RCC 7860 (cell line): ENCODE measurements at regions not wholly inside any gene's neighbourhood (a gene's known extent, or its start where the extent isn't known, plus 50 kb on each side); places are given as distances from the start of the nearest gene placed in this dataset.

Source experiments
- DNase-seq: peaks from one replicate; pipeline ENCODE4 v3.0.0-alpha.2; 2015; ENCODE audit warnings: low spot score
- FAIRE-seq: peaks from 2 replicates; lab custom pipeline; 2012; peaks lifted over from hg19 to GRCh38; lab: Jason Lieb, UNC

GRCh38 chr9:105912157-105912862 is 218.0 kb downstream of the TMEM38B start:
- DNase-seq, result no peak
- no peak for FAIRE-seq

- DNase-seq (no peak), FAIRE-seq (no peak)
Measured at GRCh38 chr9:105912863-105913516, 218.6 kb downstream of the TMEM38B start.

- DNase-seq (no peak), FAIRE-seq (no peak)
Measured at GRCh38 chr9:105921057-105921726, 226.9 kb downstream of the TMEM38B start.

GRCh38 chr9:105928416-105928815 is 234.1 kb downstream of the TMEM38B start:
- DNase-seq (no peak), FAIRE-seq (no peak)

- no peak for FAIRE-seq
- no peak for DNase-seq
Measured at GRCh38 chr9:105930011-105930627, 235.8 kb downstream of the TMEM38B start.

- FAIRE-seq (no peak), DNase-seq (no peak)
Measured at GRCh38 chr9:105932276-105932675, 237.9 kb downstream of the TMEM38B start.

- no peak for DNase-seq
- FAIRE-seq, result no peak
Measured at GRCh38 chr9:105950448-105950847, 256.1 kb downstream of the TMEM38B start.

- FAIRE-seq (no peak), DNase-seq (no peak)
Measured at GRCh38 chr9:105950894-105951293, 256.6 kb downstream of the TMEM38B start.

GRCh38 chr9:105954517-105954916 is 260.2 kb downstream of the TMEM38B start:
- FAIRE-seq (no peak), DNase-seq (no peak)

GRCh38 chr9:105957830-105958229 is 263.5 kb downstream of the TMEM38B start:
- DNase-seq, result no peak

GRCh38 chr9:105958587-105958986 is 264.2 kb downstream of the TMEM38B start:
- no peak for FAIRE-seq
- no peak for DNase-seq

More at GRCh38 chr9:105957830-105958229, 263.5 kb downstream of the TMEM38B start:
- FAIRE-seq, result no peak

GRCh38 chr9:105959531-105959930 is 265.2 kb downstream of the TMEM38B start:
- DNase-seq, result no peak
- no peak for FAIRE-seq

GRCh38 chr9:105963343-105964099 is 269.2 kb downstream of the TMEM38B start:
- FAIRE-seq (no peak), DNase-seq (no peak)

GRCh38 chr9:105964156-105964555 is 269.8 kb downstream of the TMEM38B start:
- DNase-seq, result no peak
- no peak for FAIRE-seq

- FAIRE-seq (no peak), DNase-seq (no peak)
Measured at GRCh38 chr9:105966834-105967233, 272.5 kb downstream of the TMEM38B start.

- no peak for DNase-seq
- FAIRE-seq, result no peak
Measured at GRCh38 chr9:105967248-105967647, 272.9 kb downstream of the TMEM38B start.

- DNase-seq (no peak), FAIRE-seq (no peak)
Measured at GRCh38 chr9:105967797-105968196, 273.5 kb downstream of the TMEM38B start.

- FAIRE-seq, result no peak
- DNase-seq, result no peak
Measured at GRCh38 chr9:105968811-105969466, 274.6 kb downstream of the TMEM38B start.

GRCh38 chr9:105969636-105970035 is 275.3 kb downstream of the TMEM38B start:
- no peak for FAIRE-seq

GRCh38 chr9:105971986-105972385 is 277.6 kb downstream of the TMEM38B start:
- no peak for FAIRE-seq
- DNase-seq, result no peak

More at GRCh38 chr9:105969636-105970035, 275.3 kb downstream of the TMEM38B start:
- no peak for DNase-seq
